Suprapubic skin (tissue), 3 donors: ENCODE measurements at regions not wholly inside any gene's neighbourhood (a gene's known extent, or its start where the extent isn't known, plus 50 kb on each side); places are given as distances from the start of the nearest gene placed in this dataset.

Source experiments
- EP300 ChIP-seq: sonication (generic); formaldehyde crosslinking; IDR thresholded peaks from one replicate; pipeline ENCODE4 v1.6.1; 2017; ENCODE audit warnings: antibody characterized with exemption
- POLR2A ChIP-seq, 2 donors: fragments of 450-650 bp; IDR thresholded peaks; one replicate each; pipeline ENCODE4 v1.6.1; 2017; ENCODE audit warnings: antibody characterized with exemption in 2 of 2, mild to moderate bottlenecking in 2 of 2, moderate library complexity in 2 of 2
- TF ChIP-seq, protein P1 (sequence below), 2 donors: fragments of 200-600 bp in 1 of 2; fragments of 450-650 bp in 1 of 2; sonication (generic) in 1 of 2; IDR thresholded peaks; one replicate each; pipeline ENCODE4 v1.5.1; 2016 to 2019; ENCODE audit warnings: antibody characterized with exemption in 2 of 2, mild to moderate bottlenecking in 1 of 2, moderate library complexity in 1 of 2

DNA sequence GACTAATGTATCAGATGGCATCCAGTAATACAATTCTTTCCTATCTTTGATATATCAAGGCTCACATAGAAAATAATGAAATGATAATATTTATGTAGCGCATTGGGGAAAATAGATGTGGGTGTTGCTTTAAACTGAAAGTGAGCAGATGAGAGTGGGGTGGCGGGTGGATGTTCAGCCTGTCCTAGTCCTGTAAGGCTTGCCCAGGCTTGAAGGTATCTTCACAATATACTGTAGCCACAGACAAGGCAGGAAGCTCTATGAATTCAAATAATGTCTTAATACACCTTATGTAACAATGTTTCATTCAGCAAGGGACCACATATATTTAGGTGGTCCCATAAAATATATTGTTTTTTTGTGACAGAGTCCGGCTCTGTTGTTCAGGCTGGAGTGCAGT, 334.9 kb upstream of the NAALADL2 start:
- no peak for TF ChIP-seq POLR2A (IDR thresholded peaks at IDR 0.05)
- TF ChIP-seq, protein P1, sequence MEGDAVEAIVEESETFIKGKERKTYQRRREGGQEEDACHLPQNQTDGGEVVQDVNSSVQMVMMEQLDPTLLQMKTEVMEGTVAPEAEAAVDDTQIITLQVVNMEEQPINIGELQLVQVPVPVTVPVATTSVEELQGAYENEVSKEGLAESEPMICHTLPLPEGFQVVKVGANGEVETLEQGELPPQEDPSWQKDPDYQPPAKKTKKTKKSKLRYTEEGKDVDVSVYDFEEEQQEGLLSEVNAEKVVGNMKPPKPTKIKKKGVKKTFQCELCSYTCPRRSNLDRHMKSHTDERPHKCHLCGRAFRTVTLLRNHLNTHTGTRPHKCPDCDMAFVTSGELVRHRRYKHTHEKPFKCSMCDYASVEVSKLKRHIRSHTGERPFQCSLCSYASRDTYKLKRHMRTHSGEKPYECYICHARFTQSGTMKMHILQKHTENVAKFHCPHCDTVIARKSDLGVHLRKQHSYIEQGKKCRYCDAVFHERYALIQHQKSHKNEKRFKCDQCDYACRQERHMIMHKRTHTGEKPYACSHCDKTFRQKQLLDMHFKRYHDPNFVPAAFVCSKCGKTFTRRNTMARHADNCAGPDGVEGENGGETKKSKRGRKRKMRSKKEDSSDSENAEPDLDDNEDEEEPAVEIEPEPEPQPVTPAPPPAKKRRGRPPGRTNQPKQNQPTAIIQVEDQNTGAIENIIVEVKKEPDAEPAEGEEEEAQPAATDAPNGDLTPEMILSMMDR (IDR thresholded peaks at IDR 0.05): no peak
- no peak for TF ChIP-seq EP300
